Stimulated activated CD8-positive, alpha-beta memory T cell treated with anti-CD3 and anti-CD28 coated beads, Interleukin-12 subunit alpha, Interleukin-12 subunit beta, amount 100 ng/mL, for 4 hours (primary cell): ENCODE measurements at regions not wholly inside any gene's neighbourhood (a gene's known extent, or its start where the extent isn't known, plus 50 kb on each side); places are given as distances from the start of the nearest gene placed in this dataset.
"Not testable (repeated sequence)": the region's sequence is repeated elsewhere in the genome, so short reads cannot be mapped to it uniquely, and the experiment has no call there.

Source experiments
- DNase-seq: peaks from one replicate; pipeline ENCODE4 v3.0.0-alpha.2; 2020; ENCODE audit warnings: low read depth

DNA sequence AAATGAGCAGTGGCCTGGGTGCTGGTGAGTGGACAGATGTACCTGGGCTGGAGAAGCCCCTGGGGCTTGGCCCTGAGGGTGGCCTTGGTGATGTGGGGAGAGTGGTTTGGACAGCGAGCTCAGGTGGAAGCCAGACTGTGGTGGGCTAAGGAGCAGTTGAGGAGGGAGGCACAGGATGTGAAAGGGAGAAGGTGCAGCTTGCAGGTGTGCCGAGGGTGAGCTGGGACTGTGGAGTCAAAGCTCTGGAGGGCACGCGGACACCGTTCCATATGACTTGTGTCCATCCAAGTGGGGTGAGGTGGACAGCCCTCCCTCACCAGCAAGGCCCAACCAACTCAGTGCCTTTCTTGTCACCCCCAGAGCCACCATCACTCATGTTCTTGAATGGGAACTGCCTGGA, 170.8 kb upstream of the ZNF267 start:
- DNase-seq: no peak

DNA sequence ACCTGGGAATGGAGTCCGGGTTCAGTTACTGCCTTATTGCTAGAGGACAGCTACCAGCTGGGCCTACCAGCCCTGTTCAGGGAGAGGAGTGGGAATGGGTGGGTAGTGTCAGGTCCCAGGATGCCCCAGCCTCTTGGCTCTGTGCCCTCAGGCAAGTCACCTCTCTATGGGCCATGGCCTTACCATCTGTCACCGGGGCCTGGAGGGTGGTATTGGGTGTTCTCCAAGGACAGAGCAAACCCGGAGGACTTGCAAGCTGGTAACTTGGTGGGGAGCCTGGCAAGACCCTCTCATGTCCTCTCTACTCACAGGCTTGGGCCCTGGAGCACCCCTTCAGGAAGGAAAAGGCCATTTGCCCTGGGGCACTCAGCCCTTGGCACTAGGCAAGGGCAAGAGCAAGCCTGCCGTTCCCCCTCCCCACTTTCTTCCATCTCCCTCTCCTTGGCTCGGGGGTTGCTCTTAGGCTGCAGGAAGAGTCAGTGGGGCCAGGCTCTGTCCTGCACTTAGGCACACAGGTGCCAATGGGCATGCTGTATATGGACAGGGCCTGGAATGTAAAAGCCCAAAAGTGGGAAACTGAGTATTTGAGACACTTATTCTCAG, 170.0 kb upstream of the ZNF267 start:
- no peak for DNase-seq

DNA sequence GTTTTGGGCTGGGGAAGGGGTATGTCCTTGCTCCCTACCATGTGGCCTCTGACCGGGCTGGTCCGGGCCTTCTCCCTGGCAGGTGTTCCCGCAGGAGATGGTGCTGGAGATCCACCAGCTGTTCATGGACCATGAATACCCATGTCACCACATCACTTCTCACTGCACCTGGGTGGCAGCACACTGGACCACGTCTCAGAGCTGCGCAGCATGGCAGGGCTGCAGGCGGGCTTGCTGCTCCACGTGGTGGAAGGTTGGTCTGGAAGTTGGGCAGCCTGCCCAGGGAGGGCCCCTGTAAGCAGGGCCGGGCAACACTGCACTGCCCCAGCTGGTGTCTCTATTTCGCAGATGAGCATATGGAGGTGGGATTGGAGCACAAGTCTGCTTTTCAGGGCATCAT, 169.5 kb upstream of the ZNF267 start:
- no peak for DNase-seq

DNA sequence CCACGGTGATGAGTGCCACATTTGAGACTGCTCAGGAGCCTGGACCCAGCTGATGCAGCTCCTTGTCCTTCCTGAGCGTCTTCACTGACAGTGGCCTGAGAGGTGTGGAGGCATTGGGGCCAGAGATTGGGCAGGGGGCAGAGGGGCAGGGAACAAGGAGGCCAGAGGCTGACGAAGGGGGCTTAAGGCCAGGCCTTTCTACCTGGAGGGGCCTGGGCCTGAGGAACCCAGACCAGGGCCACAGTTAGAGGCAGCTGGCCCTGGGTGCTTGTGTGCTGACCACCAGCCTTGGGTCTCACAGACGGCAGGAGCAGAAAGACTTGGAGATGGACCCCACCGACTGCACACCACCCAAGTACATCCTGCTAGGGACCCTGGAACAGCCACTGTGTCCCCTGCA, 168.2 kb upstream of the ZNF267 start:
- DNase-seq: no peak

DNA sequence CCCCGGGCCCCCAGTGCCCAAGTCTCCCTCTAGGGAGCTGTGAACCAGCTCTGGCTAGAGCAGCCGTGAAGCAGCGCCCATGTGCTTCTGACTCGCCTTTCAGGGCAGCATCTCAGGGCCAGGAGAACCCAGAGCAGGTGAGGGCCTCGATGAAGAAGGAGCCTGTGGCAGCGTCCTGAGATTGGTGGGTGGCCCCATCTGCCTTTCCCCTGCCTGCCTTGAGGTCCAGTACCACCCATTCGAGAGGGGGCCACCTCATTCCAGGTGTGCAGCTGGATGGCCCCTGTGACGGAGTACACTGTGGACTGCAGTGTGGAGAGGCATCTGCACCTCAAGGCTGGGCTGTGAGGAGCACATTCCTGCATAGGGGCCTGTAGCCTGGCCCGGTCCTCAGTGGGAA, 167.3 kb upstream of the ZNF267 start:
- DNase-seq: no peak

DNA sequence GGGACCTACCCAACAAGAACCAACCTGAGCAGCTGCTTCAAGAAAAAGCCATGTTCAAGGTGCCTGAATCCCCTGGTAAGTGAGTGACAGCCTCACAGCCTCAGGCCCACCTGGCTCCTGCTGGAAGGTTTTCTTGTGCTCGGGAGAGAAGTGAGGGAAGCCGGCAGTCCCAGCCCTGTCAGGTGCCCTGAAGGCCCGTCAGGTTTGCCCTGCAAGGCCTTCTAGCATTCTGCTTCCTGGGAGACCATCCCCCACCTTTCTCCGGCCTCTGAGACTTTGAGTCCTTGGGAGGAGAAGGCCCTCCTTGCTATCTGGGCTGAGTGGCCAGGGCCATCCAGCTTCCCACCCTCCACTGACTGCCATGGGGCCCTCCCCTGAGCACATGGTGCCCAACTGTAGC, 166.7 kb upstream of the ZNF267 start:
- no peak for DNase-seq

DNA sequence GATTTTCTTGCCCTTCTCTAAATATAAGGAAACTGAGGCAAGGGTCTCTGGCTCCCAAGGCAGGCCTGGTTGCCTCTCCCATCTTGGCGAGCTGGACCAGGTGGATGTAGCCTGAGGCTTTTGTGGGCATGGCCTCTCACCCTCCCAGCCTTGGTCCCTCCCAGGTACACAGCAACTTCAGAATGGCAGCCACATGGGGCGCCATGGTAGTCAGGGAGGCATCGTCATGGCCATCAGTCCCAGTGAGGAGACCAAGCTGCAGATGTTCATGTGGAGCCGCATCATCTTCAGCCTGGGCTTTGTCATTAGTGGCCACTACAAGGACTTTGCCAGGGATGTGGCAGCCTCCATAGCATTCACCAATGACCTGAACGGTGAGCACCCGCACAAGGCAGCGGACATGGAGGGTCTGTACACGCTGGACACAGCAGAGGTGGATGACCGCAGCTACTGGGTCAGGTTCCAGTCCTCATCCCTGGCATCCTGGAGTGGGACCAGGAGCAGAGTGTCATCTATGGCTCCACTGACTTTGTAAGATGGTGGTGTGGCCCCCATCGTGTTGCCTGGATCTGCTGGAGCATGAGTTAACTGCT, 165.8 kb upstream of the ZNF267 start:
- DNase-seq: no peak

DNA sequence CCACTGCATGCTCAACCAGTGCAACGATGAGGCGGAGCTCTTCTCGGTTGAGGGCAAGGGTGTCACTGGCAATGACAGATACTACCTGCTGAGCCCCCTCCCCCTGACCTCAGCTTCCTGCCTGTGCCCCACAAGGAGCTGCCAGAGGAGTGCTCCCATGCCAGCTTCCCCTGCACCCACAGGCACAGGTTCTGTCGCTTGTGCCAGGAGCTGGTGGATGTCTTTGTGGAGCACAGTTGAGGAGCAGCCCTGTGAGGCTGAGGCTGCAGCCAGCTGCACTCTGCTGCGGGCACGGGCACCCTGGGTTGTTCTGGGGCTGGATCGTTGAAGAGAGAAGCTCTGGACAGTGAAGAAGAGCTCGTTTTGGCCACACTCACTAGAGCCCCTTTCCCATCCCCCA, 165.3 kb upstream of the ZNF267 start:
- DNase-seq: no peak

DNA sequence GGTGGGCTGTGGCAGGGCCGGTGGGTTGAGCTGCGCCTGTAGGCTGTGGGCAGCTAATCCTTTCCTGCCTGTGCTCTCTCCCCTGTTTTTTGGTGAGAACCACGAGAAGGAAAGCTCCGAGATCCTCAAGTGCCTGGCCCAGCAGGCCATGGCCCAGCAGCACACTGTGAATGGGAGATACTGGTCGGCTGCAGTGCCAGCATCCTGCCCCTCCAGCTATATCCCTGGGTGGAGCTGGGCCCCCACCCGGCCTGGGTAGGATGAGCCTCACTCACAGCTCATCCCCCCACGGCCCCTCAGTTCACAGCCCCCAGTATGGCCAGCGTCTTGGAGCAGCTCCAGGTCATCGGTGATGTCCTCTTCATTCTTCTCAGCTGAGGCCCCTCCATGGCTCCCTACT, 164.4 kb upstream of the ZNF267 start:
- DNase-seq: no peak

DNA sequence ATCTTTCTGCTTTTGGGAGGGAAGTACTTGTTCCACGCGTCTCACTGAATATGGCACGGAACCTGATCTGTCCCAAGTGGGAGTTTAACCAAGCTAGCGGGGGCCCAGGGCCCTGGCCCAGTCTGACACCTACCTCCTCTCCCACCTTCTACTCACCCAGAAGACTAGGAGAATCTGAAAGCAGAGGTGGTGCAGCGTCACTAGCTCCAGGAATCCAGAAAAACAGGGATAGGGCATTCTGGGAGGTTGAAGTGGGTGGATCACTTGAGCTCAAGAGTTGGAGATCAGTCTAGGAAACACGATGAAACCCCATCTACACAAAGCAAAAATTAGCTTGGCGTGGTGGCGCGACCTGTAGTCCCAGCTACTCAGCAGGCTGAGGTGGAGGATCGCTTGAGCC, 163.5 kb upstream of the ZNF267 start:
- DNase-seq: no peak

DNA sequence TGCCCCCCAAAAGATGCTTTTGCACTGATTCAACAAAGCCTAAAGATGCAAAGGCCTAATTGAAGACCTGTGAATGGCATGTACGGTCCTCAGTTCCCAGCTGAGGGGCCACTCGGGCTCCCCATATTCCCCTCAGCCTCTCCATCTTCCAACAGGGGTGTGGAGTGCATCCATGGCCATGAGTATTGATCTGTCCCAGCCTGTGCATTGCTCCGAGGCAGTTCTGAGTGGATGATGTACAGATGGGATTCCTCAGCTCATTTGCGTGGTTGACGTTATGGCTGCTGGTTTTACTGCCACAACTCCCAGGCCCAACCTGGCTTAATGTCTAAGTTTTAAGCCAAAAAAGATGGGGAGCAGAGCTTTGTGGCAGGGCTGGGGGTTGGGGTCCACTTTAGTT, 162.7 kb upstream of the ZNF267 start:
- DNase-seq: no peak

DNA sequence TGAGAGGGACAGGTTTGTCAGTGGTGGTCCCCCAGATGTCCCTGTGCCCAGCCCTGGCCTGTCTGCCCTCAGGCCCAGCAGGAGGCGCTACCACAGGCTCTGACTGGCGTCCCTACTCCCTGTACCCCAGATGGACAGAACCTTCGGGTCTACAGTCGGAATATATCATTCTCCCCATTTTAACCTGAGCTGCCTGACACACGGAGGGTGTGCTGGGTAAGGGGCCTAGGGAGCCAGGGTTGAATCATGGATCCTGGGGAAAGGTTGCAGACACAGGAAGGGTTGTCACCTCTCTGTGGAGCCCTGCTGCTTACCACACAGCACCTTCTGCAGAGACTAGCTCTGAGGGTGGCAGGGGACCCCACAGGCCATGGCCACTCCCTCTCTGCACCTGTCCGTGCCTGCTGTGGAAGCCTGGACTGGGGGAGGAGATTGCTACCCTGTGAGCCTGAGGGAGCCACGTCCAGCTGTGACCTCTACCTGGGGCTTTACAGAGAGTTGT, 162.2 kb upstream of the ZNF267 start:
- DNase-seq: no peak

DNA sequence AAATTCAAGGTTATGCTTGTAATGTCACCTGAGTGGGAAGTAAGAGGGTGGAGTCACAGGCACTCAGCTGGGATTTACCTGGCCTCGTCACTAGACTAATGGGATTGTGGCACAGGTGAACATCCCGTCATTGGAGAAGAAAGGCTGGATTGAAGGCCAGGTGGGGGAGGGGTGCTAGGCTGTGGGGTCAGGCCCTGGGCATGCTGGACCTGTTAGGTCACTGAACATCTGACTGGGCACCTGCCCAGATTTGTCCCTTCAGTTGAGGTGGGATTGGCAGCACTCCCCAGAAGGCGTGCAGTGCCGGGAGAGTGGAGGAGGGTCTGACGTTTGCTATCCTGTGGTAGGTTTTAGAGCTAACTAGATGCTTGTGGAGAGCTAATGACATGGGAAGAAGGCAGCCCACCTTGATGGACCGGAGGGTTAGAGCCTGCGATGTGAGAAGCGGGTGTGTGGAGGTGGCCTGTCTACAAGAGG, 161.5 kb upstream of the ZNF267 start:
- no peak for DNase-seq

DNA sequence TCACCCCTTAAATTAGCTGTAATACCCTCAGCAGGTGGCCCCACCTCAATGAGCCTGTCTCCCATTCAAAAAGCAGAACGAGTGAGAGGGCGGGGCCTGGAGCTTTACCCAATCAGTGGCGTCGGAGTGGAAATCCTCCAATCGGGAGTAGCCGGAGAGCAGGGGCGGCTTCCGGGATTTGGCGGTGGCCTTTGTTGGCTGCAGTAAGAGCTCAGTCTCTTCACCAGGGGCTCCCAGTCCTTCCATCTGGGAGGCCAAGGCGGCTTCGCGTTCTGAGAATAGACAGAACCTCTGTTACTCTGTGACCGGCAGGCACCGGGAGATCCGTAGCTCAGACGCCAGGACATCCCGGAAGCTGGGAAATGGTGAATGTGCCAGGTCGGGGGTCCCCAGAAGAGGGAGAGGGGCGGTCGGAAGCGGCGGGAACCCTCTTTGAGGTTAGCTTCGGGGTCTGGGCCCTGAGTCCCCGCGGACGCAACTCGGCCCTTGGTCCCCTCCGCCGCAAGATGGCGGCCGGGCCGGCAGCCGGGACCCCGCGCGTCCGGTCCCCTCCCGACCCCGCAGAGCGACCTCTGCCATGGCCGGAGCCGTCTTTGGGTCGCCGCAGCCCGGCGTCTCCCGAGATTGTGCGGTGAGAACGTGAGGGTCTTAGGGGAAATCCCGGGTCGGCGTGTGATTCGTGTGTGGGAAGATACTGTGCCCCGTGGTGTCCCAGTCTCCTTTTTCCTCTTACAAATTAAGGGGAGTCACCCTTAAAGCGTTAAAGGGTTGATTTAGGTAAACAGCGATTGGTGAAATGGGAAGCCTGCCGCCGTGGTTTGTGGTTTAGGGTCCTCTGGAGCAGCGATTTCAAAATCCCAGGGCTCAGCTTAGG, 160.3 kb upstream of the ZNF267 start:
- peak; percentile 83 for DNase-seq

DNA sequence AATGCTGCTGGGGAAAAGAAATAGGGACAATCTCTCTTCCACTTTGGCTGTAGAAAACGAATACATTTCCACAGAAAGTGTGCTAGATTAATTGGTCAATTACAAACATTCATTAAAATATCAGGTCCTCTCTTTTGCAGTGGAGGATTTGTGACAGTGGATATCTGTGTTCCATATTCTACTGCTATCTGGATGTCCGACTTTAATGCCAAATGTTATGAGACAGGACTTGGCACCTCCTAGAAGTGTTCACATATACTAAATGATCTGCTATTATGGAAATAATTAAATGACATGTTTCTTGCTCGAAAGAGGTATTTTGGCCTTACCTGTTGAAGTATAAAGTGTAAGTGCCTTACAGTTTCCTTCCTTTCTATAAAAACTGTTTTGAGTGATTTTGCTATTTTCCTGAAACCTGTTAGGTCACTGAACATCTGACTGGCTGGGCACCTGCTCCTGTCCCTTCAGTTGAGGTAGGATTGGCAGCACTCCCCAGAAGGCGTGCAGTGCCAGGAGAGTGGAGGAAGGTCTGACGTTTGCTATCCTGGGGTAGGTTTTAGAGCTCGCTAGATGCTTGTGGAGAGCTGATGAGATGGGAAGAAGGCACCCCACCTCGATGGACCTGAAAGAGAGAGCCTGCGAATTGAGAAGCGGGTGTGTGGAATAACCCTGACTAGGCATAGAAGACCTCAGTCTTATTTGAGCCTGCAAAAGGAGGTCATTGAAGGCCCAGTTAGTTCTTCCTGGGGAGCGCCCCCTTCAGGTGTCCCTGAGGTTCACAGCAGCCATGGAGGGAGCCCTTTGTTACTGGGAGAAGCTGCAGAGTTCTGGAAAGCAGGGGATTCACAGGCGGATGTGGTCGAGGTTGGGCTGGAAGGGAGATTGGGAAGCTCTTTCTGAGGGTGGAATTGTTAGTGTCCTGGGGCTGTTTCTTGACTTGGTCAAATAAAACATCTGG, 159.4 kb upstream of the ZNF267 start:
- DNase-seq: no peak

DNA sequence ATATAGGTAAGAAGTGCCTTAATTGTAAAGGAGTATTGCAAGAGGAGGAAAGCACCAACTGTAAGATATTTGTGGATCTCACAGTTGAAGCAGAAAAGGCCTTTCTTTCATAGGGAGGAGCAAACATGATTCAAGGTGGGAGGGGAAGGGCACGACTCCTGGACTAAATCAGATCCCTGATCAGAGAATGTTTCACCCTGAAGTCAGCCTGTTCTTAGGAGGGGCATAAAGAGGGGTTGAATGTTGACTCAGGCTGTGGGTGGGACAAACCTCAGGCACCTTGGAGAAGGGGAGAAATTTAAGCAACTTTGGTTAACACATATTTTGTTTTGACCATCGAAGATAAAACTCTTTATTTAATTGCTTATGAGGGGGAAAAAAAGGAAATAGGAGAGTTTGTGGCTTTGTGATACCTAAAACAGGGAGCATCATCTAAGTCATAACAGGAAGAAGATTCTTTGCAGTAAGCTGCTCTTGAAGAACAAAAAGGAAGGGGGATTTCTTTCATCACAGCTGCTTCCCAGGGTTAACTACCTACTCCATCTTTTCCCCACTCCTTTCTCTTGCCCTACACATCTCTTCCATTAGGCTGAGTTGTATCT, 158.6 kb upstream of the ZNF267 start:
- DNase-seq: no peak

DNA sequence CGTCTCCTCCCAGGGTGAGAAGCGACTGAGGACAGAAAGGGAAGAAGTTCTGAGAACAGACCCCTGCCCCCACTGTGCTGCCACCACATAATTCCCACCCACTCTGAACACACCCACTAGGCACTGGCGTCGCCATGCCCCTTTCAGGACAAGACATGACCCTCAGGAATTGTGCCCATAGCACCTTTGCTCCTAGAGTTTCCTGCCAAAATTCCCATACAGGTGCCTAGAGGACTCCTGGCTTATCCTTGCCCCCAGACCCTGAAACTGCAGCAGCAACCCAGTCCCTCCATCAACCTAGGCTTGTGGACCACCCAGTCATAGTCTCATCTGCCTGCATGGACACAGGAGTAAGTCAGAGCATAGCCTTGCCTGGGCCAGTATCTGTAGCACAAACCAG, 157.7 kb upstream of the ZNF267 start:
- DNase-seq: no peak

DNA sequence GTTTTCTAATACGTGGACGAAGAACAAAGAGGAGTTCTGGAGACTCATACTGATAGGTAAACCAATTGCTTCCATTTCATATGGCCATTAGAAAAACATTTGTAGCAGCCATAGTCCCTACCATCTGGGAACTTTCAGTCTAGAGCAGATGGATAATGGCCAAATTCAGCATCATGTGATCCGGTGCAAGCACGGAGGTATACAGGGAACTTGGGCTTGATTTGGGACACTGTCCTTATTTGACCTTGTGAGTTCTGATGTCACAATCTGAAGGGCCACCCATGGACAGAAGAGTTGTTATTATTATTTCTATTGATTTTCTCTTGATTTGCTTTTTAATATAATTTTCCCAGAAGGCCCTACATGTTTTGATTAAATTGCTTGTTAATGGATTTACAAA, 154.6 kb upstream of the ZNF267 start:
- DNase-seq: no peak

DNA sequence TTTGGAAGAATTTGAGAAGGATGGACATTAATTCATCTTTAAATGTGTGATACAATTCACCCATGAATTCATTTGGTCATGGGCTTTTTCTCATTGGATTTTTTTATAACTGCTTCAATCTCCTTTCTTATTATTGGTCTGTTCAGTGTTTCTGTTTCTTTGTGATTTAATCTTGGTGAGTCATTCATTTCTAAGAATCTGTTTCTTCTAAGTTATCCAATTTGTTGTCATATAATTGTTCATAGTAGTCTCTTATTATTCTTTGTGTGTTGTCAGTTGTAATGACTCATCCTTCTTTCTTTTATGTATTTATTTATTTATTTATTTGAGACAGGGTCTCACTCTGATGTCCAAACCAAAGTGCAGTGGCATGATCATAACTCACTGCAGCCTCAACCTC, 146.1 kb upstream of the ZNF267 start:
- DNase-seq: no peak

DNA sequence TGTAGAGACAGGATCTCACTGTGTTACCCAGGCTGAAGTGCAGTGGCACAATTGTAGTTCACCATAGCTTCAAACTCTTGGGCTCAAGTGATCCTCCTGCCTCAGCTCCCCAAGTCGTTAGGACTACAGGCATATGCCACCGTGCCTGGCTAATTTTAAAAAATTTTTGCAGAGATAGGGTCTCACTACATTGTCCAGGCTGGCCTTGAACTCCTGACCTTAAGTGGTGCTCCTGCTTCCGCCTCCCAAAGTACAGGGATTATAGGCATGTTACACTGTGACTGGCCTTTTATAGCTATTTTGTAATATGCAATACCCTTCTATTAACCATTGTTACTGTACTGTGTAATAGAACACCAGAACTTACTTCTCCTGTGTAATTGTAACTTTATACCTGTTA, 139.3 kb upstream of the ZNF267 start:
- DNase-seq: no peak

DNA sequence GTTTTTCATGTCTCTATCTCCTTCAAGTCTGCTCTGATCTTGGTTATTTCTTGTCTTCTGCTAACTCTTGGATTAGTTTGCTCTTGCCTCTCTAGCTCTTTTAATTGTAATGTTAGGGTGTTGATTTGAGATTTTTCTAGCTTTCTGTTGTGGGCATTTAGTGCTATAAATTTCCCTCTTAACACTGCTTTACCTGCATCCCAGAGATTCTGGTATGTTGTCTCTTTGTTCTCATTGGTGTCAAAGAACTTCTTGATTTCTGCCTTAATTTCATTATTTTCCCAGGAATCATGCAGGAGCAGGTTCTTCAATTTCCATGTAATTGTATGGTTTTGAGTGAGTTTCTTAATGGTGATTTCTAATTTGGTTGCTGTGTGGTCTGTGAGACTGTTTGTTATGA, 128.5 kb upstream of the ZNF267 start:
- not testable (repeated sequence) for DNase-seq

DNA sequence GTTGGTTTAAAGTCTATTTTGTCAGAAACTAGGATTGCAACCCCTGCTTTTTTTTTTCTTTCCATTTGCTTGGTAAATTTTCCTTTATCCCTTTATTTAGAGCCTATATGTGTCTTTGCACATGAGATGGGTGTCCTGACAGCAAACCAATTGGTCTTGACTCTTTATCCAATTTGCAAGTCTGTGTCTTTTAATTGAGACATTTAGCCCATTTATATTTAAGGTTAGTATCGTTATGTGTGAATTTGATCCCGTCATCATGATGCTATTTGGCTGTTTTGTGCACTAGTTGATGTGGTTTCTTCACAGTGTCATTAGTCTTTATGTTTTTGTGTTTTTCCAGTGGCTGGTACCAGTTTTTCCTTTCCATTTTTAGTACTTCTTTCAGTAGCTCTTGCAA, 127.7 kb upstream of the ZNF267 start:
- DNase-seq: no peak
